ENCODE measurements at regions not wholly inside any gene's neighbourhood (a gene's known extent, or its start where the extent isn't known, plus 50 kb on each side); places are given as distances from the start of the nearest gene placed in this dataset.

GRCh38 chr6:153272201-153272980 is 141.3 kb upstream of the RGS17 start:
- DNase-seq (ENCODE audit: low spot score) (no peak), FAIRE-seq (no peak)

- FAIRE-seq = no peak
- DNase-seq (ENCODE audit: low spot score) = no peak
Observed at GRCh38 chr6:153263489-153263888, 132.4 kb upstream of the RGS17 start.

- no peak for FAIRE-seq
- no peak for DNase-seq (ENCODE audit: low spot score)
Observed at GRCh38 chr6:153251326-153251725, 120.2 kb upstream of the RGS17 start.

- no peak for DNase-seq (ENCODE audit: low spot score)
- FAIRE-seq = no peak
Observed at GRCh38 chr6:153237670-153238069, 106.6 kb upstream of the RGS17 start.

- peak; percentile 44 for FAIRE-seq
- DNase-seq (ENCODE audit: low spot score) = peak; percentile 46
Observed at GRCh38 chr6:153231048-153231646, 100.1 kb upstream of the RGS17 start.

- DNase-seq (ENCODE audit: low spot score) (no peak), FAIRE-seq (no peak)
Observed at GRCh38 chr6:153218184-153218792, 87.2 kb upstream of the RGS17 start.

GRCh38 chr6:153216789-153217188 is 85.7 kb upstream of the RGS17 start:
- DNase-seq (ENCODE audit: low spot score) (no peak), FAIRE-seq (no peak)

GRCh38 chr6:153215242-153215641 is 84.2 kb upstream of the RGS17 start:
- DNase-seq (ENCODE audit: low spot score) (no peak), FAIRE-seq (no peak)

- DNase-seq (ENCODE audit: low spot score) = no peak
- FAIRE-seq = no peak
Observed at GRCh38 chr6:153214436-153214835, 83.4 kb upstream of the RGS17 start.

GRCh38 chr6:153210083-153210482 is 79.0 kb upstream of the RGS17 start:
- peak; percentile 13 for DNase-seq (ENCODE audit: low spot score)

GRCh38 chr6:153208706-153209105 is 77.6 kb upstream of the RGS17 start:
- FAIRE-seq = no peak
- DNase-seq (ENCODE audit: low spot score) = no peak

More at GRCh38 chr6:153210083-153210482, 79.0 kb upstream of the RGS17 start:
- FAIRE-seq = no peak

- FAIRE-seq (no peak), DNase-seq (ENCODE audit: low spot score) (no peak)
Observed at GRCh38 chr6:153207617-153208016, 76.5 kb upstream of the RGS17 start.

GRCh38 chr6:153207006-153207405 is 75.9 kb upstream of the RGS17 start:
- no peak for DNase-seq (ENCODE audit: low spot score)
- no peak for FAIRE-seq

GRCh38 chr6:153192943-153193885 is 62.1 kb upstream of the RGS17 start:
- FAIRE-seq = no peak
- DNase-seq (ENCODE audit: low spot score) = no peak

- no peak for DNase-seq (ENCODE audit: low spot score)
- FAIRE-seq = no peak
Observed at GRCh38 chr6:153183925-153184324, 52.8 kb upstream of the RGS17 start.
